GM13977 (cell line): ENCODE measurements at regions not wholly inside any gene's neighbourhood (a gene's known extent, or its start where the extent isn't known, plus 50 kb on each side); places are given as distances from the start of the nearest gene placed in this dataset.
"Not testable (repeated sequence)": the region's sequence is repeated elsewhere in the genome, so short reads cannot be mapped to it uniquely, and the experiment has no call there.

Source experiments
- DNase-seq: peaks from one replicate; pipeline ENCODE4 v3.0.0; 2012; ENCODE audit warnings: low spot score
- in situ Hi-C: fragments of 300-500 bp; cut with MboI; formaldehyde crosslinking; loops from one replicate; pipeline ENCODE4 v1.12.0; 2022; ENCODE audit warnings: low sequenced_read_pairs, low pct_unique_long_range_greater_than_20kb, mixed read lengths, inconsistent platforms; ENCODE audit not compliant: unreplicated experiment
- TF ChIP-seq, protein P1 (sequence below): IDR thresholded peaks from 2 replicates; pipeline ENCODE4 v1.5.1; 2012; ENCODE audit warnings: mild to moderate bottlenecking, control low read depth; ENCODE audit not compliant: insufficient read depth; ENCODE audit errors: extremely low read depth, missing control alignments

DNA sequence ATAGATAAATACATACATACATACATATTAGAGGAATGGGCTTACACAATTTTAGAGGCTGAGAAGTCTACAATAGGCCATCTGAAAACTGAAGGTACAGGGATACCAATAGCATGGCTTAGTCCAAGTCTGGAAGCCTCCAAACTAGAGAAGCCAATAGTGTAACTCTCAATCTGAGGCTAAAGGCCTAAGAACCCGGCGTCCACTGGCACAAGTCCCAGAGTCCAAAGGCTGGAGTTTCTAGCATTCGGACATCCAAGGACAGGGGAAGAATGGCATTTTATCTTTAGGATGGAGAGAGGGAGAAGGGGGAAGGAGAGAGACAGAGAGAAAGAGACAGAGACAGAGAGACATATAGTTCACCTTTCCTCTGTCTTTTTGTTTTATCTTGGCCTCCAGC is 63.7 kb upstream of the SYT4 start:
- in situ Hi-C loops = no loop called here
- TF ChIP-seq, protein P1, sequence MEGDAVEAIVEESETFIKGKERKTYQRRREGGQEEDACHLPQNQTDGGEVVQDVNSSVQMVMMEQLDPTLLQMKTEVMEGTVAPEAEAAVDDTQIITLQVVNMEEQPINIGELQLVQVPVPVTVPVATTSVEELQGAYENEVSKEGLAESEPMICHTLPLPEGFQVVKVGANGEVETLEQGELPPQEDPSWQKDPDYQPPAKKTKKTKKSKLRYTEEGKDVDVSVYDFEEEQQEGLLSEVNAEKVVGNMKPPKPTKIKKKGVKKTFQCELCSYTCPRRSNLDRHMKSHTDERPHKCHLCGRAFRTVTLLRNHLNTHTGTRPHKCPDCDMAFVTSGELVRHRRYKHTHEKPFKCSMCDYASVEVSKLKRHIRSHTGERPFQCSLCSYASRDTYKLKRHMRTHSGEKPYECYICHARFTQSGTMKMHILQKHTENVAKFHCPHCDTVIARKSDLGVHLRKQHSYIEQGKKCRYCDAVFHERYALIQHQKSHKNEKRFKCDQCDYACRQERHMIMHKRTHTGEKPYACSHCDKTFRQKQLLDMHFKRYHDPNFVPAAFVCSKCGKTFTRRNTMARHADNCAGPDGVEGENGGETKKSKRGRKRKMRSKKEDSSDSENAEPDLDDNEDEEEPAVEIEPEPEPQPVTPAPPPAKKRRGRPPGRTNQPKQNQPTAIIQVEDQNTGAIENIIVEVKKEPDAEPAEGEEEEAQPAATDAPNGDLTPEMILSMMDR = no peak
- no peak for DNase-seq

DNA sequence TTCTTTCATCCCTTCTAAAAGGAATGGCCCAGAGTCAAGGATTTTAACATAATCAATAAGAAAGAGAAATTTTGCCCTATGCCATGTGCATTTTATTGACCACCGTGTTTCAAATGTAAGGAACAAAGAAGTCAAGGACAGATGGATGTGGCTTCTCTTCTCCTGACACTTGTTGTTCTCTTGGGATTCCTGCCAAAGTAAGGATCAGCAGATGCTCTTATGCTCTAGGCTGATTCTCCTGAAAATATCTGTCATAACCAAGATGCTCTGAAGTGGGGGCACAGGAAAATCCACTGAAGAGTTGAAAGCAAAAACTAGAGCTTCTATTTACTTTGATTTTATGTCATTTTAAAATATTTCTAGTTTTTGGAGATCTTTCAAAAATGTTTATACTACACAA is 72.9 kb upstream of the SYT4 start:
- in situ Hi-C loops = no loop called here
- TF ChIP-seq, protein P1 = no peak
- DNase-seq = no peak

- TF ChIP-seq, protein P1 = no peak
- in situ Hi-C loops = no loop called here
These were observed 87.2 kb upstream of the SYT4 start for GRCh38 chr18:43364535-43364934.

DNA sequence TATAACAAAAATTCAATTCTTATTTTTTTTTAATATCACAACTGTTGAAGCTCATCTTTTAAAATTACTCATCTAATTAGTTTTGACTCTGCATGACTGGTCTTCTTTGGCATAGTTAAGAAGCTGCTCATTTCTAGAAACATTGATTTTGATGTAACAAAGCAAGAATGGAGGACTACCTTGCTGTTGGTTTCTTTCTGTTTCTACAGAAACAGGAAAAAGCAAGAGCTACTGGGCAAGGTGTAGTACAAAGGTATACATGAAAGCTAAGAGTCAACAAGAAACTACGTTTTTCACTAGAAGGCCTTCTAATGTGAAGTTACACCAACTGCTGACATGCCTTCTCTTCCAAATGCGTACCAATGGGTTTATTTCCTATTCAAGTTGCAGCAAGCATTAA is 90.6 kb upstream of the SYT4 start:
- no peak for DNase-seq
- in situ Hi-C loops = no loop called here
- TF ChIP-seq, protein P1 = no peak

More at GRCh38 chr18:43364535-43364934, 87.2 kb upstream of the SYT4 start:
- DNase-seq = no peak

DNA sequence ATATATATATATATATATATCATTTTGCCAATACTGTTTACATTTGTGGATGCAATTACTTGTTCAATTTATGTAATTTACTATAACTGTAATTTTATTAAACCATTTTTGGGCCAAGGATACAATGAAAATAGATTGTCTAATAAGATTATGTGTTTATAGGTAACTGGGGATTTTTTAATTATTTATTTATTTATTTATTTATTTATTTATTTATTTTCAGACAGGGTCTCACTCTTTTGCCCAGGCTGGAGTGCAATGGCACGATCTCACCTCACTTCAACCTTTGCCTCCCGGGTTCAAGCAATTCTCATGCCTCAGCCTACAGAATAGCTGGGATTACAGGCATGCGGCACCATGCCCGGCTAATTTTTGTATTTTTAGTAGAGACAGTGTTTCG is 92.0 kb upstream of the SYT4 start:
- in situ Hi-C loops, DNase-seq: not testable (repeated sequence)

GRCh38 chr18:43372773-43373172 is 95.5 kb upstream of the SYT4 start:
- in situ Hi-C loops = no loop called here
- TF ChIP-seq, protein P1 = no peak
- no peak for DNase-seq

DNA sequence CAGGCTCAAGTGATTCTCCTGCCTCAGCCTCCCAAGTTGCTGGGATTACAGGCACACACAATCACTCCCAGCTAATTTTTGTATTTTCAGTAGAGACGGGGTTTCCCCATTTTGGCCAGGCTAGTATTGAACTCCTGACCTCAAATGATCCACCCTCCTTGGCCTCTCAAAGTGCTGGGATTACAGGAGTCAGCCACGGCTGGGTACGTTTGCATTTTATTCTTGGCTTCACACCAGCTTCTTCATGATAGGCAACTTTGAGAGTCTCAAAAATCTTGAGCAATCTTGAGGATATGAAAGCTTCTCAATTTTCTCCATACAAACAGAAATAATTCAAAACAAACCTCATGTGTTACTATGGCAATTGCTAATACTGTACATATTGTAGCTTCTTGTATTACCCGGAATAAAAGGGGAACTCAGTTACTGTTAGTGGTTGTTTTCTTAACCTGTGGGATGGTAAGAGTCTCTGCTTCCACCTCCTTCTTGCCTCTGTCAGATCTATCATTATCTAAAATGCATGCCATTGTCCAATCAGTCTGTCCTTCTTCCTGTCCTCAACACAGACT is 102.9 kb upstream of the SYT4 start:
- in situ Hi-C loops = no loop called here
- DNase-seq = no peak
- TF ChIP-seq, protein P1 = no peak
